ENCODE measurements at regions not wholly inside any gene's neighbourhood (a gene's known extent, or its start where the extent isn't known, plus 50 kb on each side); places are given as distances from the start of the nearest gene placed in this dataset.

- no peak for DNase-seq
Measured at GRCh38 chr15:96538491-96538890, 208.0 kb downstream of the NR2F2 start.

GRCh38 chr15:96540283-96540682 lies 209.8 kb downstream of the NR2F2 start:
- no peak for DNase-seq

- DNase-seq: no peak
Measured at GRCh38 chr15:96542130-96542770, 211.8 kb downstream of the NR2F2 start.

- no peak for DNase-seq
Measured at GRCh38 chr15:96544162-96544756, 213.8 kb downstream of the NR2F2 start.

GRCh38 chr15:96549136-96549535 lies 218.6 kb downstream of the NR2F2 start:
- no peak for DNase-seq

GRCh38 chr15:96551196-96551595 lies 220.7 kb downstream of the NR2F2 start:
- DNase-seq: no peak

GRCh38 chr15:96551722-96552121 lies 221.2 kb downstream of the NR2F2 start:
- DNase-seq: no peak

GRCh38 chr15:96553006-96553405 lies 222.5 kb downstream of the NR2F2 start:
- DNase-seq: no peak

GRCh38 chr15:96553451-96553850 lies 223.0 kb downstream of the NR2F2 start:
- no peak for DNase-seq

- peak; percentile 48 for DNase-seq
Measured at GRCh38 chr15:96553931-96554330, 223.4 kb downstream of the NR2F2 start.

GRCh38 chr15:96554541-96554940 lies 224.0 kb downstream of the NR2F2 start:
- no peak for DNase-seq

GRCh38 chr15:96559087-96559486 lies 228.6 kb downstream of the NR2F2 start:
- no peak for DNase-seq

- no peak for DNase-seq
Measured at GRCh38 chr15:96559631-96560030, 229.1 kb downstream of the NR2F2 start.

- DNase-seq: no peak
Measured at GRCh38 chr15:96560246-96560895, 229.9 kb downstream of the NR2F2 start.

- DNase-seq: no peak
Measured at GRCh38 chr15:96561593-96561992, 231.1 kb downstream of the NR2F2 start.

- no peak for DNase-seq
Measured at GRCh38 chr15:96564546-96564945, 234.0 kb downstream of the NR2F2 start.

GRCh38 chr15:96565266-96565665 lies 234.8 kb downstream of the NR2F2 start:
- DNase-seq: no peak

GRCh38 chr15:96574782-96575181 lies 244.3 kb downstream of the NR2F2 start:
- DNase-seq: no peak

- DNase-seq: no peak
Measured at GRCh38 chr15:96576596-96576995, 246.1 kb downstream of the NR2F2 start.

- no peak for DNase-seq
Measured at GRCh38 chr15:96578393-96578792, 247.9 kb downstream of the NR2F2 start.

GRCh38 chr15:96581371-96581770 lies 250.9 kb downstream of the NR2F2 start:
- DNase-seq: no peak

GRCh38 chr15:96582473-96582872 lies 252.0 kb downstream of the NR2F2 start:
- DNase-seq: no peak

GRCh38 chr15:96583671-96584070 lies 253.2 kb downstream of the NR2F2 start:
- DNase-seq: no peak

Data from NCI-H524 treated with DMSO at 0.1 percent for 48 hours (cell line).